Panc1 (cell line): ENCODE measurements at regions not wholly inside any gene's neighbourhood (a gene's known extent, or its start where the extent isn't known, plus 50 kb on each side); places are given as distances from the start of the nearest gene placed in this dataset.

Experiments
- ATAC-seq: fragments of 200-7000 bp; cut with Tn5 transposase; 2 replicates; pipeline ENCODE4 v1.9.1; 2020; ENCODE audit warnings: mild to moderate bottlenecking, moderate library complexity
- BruUV-seq: library from RNA; stranded (reverse); fragments of 400-500 nt; replicated peaks from 2 replicates; lab custom pipeline; 2021; lab: Mats Ljungman, UMichigan
- CTCF ChIA-PET: fragments of 300-600 bp; sonication (Branson Sonifier 250); formaldehyde crosslinking; loops from one replicate; lab custom pipeline; 2022; ENCODE audit warnings: antibody characterized with exemption; lab: Charles Lee
- POLR2A ChIA-PET: fragments of 300-600 bp; sonication (Branson Sonifier 250); formaldehyde crosslinking; loops from one replicate; lab custom pipeline; 2022; ENCODE audit warnings: antibody characterized with exemption; lab: Charles Lee
- DNase-seq: peaks from one replicate; pipeline ENCODE4 v3.0.0-alpha.2; 2010; ENCODE audit warnings: low read depth, low spot score
- H3K27ac ChIP-seq: 2 replicates; pipeline ENCODE4 v1.5.1; 2011; ENCODE audit warnings: mild to moderate bottlenecking, low read length, inconsistent platforms
- H3K27me3 ChIP-seq: fragments of 200-500 bp; sonication (Bioruptor generic); 2 replicates; pipeline ENCODE4 v1.6.0; 2014; ENCODE audit warnings: low read length, inconsistent platforms; ENCODE audit not compliant: control insufficient read depth, insufficient read depth
- H3K36me3 ChIP-seq: fragments of 200-500 bp; sonication (Bioruptor generic); 2 replicates; pipeline ENCODE4 v1.5.1; 2014; ENCODE audit warnings: inconsistent platforms, mild to moderate bottlenecking, low read length, moderate library complexity; ENCODE audit not compliant: control insufficient read depth, insufficient read depth
- H3K4me1 ChIP-seq: 2 replicates; pipeline ENCODE4 v1.5.1; 2011; ENCODE audit warnings: inconsistent platforms, mild to moderate bottlenecking, low read length, moderate library complexity; ENCODE audit not compliant: control insufficient read depth, insufficient read depth
- H3K4me3 ChIP-seq, 2 experiments: 2 replicates each; pipeline ENCODE4 v1.5.1; 2011 to 2012; ENCODE audit warnings: low read depth in 2 of 2, low read length in 2 of 2, mild to moderate bottlenecking in 2 of 2, inconsistent platforms in 1 of 2, moderate library complexity in 1 of 2
- H3K9me3 ChIP-seq: fragments of 200-500 bp; sonication (Bioruptor generic); 2 replicates; pipeline ENCODE4 v1.5.1; 2014; ENCODE audit warnings: low read depth, mild to moderate bottlenecking, inconsistent platforms, low read length, moderate library complexity; ENCODE audit not compliant: control insufficient read depth, insufficient read depth
- CTCF ChIP-seq: fragments of 450-650 bp; IDR thresholded peaks from 2 replicates; pipeline ENCODE4 v1.5.1; 2017; ENCODE audit warnings: mild to moderate bottlenecking
- POLR2AphosphoS5 ChIP-seq: IDR thresholded peaks from 2 replicates; pipeline ENCODE4 v1.6.1; 2012; ENCODE audit warnings: mild to moderate bottlenecking, low read depth, low read length, moderate library complexity
- REST ChIP-seq, 2 experiments: IDR thresholded peaks; 2 replicates each; pipeline ENCODE4 v1.6.1; 2011 to 2012; ENCODE audit warnings: low read depth in 2 of 2, control low read depth in 1 of 2, low read length in 1 of 2, mild to moderate bottlenecking in 1 of 2, moderate library complexity in 1 of 2; ENCODE audit not compliant: insufficient read depth in 1 of 2
- SIN3A ChIP-seq: IDR thresholded peaks from 2 replicates; pipeline ENCODE4 v1.6.1; 2012; ENCODE audit warnings: low read depth, mild to moderate bottlenecking, low read length, moderate library complexity, borderline replicate concordance; ENCODE audit not compliant: insufficient read depth
- TCF7L2 ChIP-seq: IDR thresholded peaks from 2 replicates; pipeline ENCODE4 v1.6.1; 2011; ENCODE audit warnings: mild to moderate bottlenecking, low read depth, low read length, inconsistent platforms
- in situ Hi-C: cut with HindIII; loops from 2 replicates; pipeline ENCODE4 v1.10.0; 2016; ENCODE audit warnings: low sequenced_read_pairs, low pct_unique_long_range_greater_than_20kb
- intact Hi-C: fragments of 100-400 bp; cut with micrococcal nuclease; formaldehyde crosslinking; loops from one replicate; pipeline ENCODE4 v1.10.0; 2022; ENCODE audit not compliant: unreplicated experiment

- in situ Hi-C loops, result no loop called here
- Histone ChIP-seq H3K27ac (no peak overlapping the region), H3K36me3 (no peaks in the 10 kb centered on the region), H3K4me1 (peaks cover 6% of the 10 kb centered on the region), H3K4me3 (no peak overlapping the region), H3K27me3 (no peaks in the 10 kb centered on the region), H3K9me3 (no peaks in the 10 kb centered on the region; the same call in 1 of the 2 replicates)
- ChIA-PET POLR2A (no interaction called here), CTCF (interaction anchor here (0.6 kb wide), 1 partner anchor 22 kb away, joined by 4 read pairs; no protein-coding TSS in a partner anchor)
- DNase-seq (no peak), ATAC-seq (no peak)
- no TSS peak for BruUV-seq
- TF ChIP-seq CTCF (no peak), TCF7L2 (no peak), POLR2AphosphoS5 (no peak), REST (IDR thresholded peaks at IDR 0.05; ENCODE audit: insufficient read depth in 1 of 2, low read depth in 2 of 2, low read length in 1 of 2) (no peak)
- intact Hi-C loops, result no loop called here
These were observed 97.0 kb upstream of the NCK2 start for GRCh38 chr2:105647731-105648130.

- DNase-seq (no peak), ATAC-seq (no peak)
- H3K9me3 ChIP-seq, result no peaks in the 10 kb centered on the region; the same call in 1 of the 2 replicates
- H3K4me1 ChIP-seq, result peaks cover 6% of the 10 kb centered on the region
- TF ChIP-seq TCF7L2, result no peak
- no peak for TF ChIP-seq POLR2AphosphoS5
- TF ChIP-seq CTCF, result no peak
- TF ChIP-seq REST (IDR thresholded peaks at IDR 0.05; ENCODE audit: insufficient read depth in 1 of 2, low read depth in 2 of 2, low read length in 1 of 2), result no peak
- no peak for TF ChIP-seq SIN3A
- no peak overlapping the region for H3K27ac ChIP-seq
- ChIA-PET POLR2A (no interaction called here), CTCF (interaction anchor here (0.6 kb wide), 1 partner anchor 10 kb away, joined by 3 read pairs; no protein-coding TSS in a partner anchor)
- in situ Hi-C loops (no loop called here), intact Hi-C loops (no loop called here)
- H3K4me3 ChIP-seq, result no peak overlapping the region
- no peaks in the 10 kb centered on the region for H3K27me3 ChIP-seq
- H3K36me3 ChIP-seq, result no peaks in the 10 kb centered on the region
- BruUV-seq, result no TSS peak
These were observed 98.0 kb upstream of the NCK2 start for GRCh38 chr2:105646774-105647076.
